Activated naive CD4-positive, alpha-beta T cell treated with anti-CD3 and anti-CD28 coated beads for 36 hours (primary cell): ENCODE measurements at regions not wholly inside any gene's neighbourhood (a gene's known extent, or its start where the extent isn't known, plus 50 kb on each side); places are given as distances from the start of the nearest gene placed in this dataset.

Experiments
- CTCF ChIA-PET: fragments of 350-600 bp; sonication (Branson Sonifier 250); formaldehyde crosslinking; loops from one replicate; lab custom pipeline; 2021; ENCODE audit warnings: antibody characterized with exemption; lab: Charles Lee
- DNase-seq: peaks from one replicate; pipeline ENCODE4 v3.0.0-alpha.2; 2020
- H3K27ac Mint-ChIP-seq: one replicate; pipeline ENCODE4 v1.8.0; 2021; ENCODE audit warnings: mild to moderate bottlenecking, mixed read lengths
- H3K27me3 Mint-ChIP-seq: one replicate; pipeline ENCODE4 v1.8.0; 2021; ENCODE audit warnings: low read depth, mixed read lengths
- H3K36me3 Mint-ChIP-seq: one replicate; pipeline ENCODE4 v1.8.0; 2021; ENCODE audit warnings: low read depth, mixed read lengths
- H3K4me1 Mint-ChIP-seq: one replicate; pipeline ENCODE4 v1.8.0; 2021; ENCODE audit warnings: low read depth, mixed read lengths
- H3K4me3 Mint-ChIP-seq: one replicate; pipeline ENCODE4 v1.8.0; 2021; ENCODE audit warnings: mild to moderate bottlenecking, moderate library complexity, mixed read lengths
- H3K9me3 Mint-ChIP-seq: one replicate; pipeline ENCODE4 v1.8.0; 2021; ENCODE audit warnings: mixed read lengths
- intact Hi-C: fragments of 100-400 bp; cut with micrococcal nuclease; formaldehyde crosslinking; loops from one replicate; pipeline ENCODE4 v1.15.1; 2023

DNA sequence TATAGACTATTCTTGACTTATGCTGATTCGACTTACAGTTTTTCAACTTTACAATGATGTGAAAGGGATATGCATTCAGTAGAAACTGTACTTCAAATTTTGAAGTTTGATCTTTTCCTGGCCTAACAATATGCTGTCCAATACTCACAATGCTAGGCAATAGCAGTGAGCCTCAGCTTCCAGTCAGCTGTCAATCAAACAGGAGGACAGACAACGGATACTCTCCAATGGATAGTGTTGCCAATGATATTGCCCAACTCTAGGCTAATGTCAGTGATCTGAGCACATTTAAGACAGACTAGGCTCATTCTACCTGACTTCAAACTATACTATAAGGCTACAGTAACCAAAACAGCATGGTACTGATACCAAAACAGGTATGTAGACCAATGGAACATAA lies 55.0 kb upstream of the ZNF280D start:
- intact Hi-C loops, result loop anchor here (10.0 kb wide), 1 partner anchor 324 kb away; the partner anchor contains the start of gene MNS1
- CTCF ChIA-PET, result no interaction called here
- peaks cover 11% of the 10 kb centered on the region for H3K4me1 Mint-ChIP-seq
- no peak overlapping the region for H3K27ac Mint-ChIP-seq
- no peak for DNase-seq
- H3K4me3 Mint-ChIP-seq, result no peak overlapping the region
- H3K36me3 Mint-ChIP-seq, result peaks cover 1% of the 10 kb centered on the region
- peaks cover 15% of the 10 kb centered on the region for H3K27me3 Mint-ChIP-seq
- peaks cover 16% of the 10 kb centered on the region for H3K9me3 Mint-ChIP-seq

- Mint-ChIP-seq H3K36me3 (no peaks in the 10 kb centered on the region), H3K4me3 (no peak overlapping the region), H3K9me3 (peaks cover 8% of the 10 kb centered on the region), H3K27me3 (peaks cover 6% of the 10 kb centered on the region), H3K4me1 (peaks cover 11% of the 10 kb centered on the region), H3K27ac (no peak overlapping the region)
- intact Hi-C loops, result loop anchor here (1.0 to 10.0 kb wide), 4 partner anchors 20 to 800 kb away; partner anchors contain the start of genes MNS1 and ZNF280D
- CTCF ChIA-PET, result interaction anchor here (0.6 kb wide), 1 partner anchor 945 kb away, joined by 5 read pairs; no protein-coding TSS in a partner anchor
- no peak for DNase-seq
These were observed 53.7 kb upstream of the ZNF280D start for GRCh38 chr15:56786966-56787365.

- H3K27ac Mint-ChIP-seq, result no peak overlapping the region
- CTCF ChIA-PET, result no interaction called here
- peaks cover 19% of the 10 kb centered on the region for H3K4me1 Mint-ChIP-seq
- H3K36me3 Mint-ChIP-seq, result no peaks in the 10 kb centered on the region
- intact Hi-C loops, result loop anchor here (10.0 kb wide), 1 partner anchor 319 kb away; the partner anchor contains the start of gene MNS1
- no peak for DNase-seq
- peaks cover 2% of the 10 kb centered on the region for H3K9me3 Mint-ChIP-seq
- no peak overlapping the region for H3K4me3 Mint-ChIP-seq
- peaks cover 8% of the 10 kb centered on the region for H3K27me3 Mint-ChIP-seq
These were observed 50.8 kb upstream of the ZNF280D start for GRCh38 chr15:56783857-56784661.

DNA sequence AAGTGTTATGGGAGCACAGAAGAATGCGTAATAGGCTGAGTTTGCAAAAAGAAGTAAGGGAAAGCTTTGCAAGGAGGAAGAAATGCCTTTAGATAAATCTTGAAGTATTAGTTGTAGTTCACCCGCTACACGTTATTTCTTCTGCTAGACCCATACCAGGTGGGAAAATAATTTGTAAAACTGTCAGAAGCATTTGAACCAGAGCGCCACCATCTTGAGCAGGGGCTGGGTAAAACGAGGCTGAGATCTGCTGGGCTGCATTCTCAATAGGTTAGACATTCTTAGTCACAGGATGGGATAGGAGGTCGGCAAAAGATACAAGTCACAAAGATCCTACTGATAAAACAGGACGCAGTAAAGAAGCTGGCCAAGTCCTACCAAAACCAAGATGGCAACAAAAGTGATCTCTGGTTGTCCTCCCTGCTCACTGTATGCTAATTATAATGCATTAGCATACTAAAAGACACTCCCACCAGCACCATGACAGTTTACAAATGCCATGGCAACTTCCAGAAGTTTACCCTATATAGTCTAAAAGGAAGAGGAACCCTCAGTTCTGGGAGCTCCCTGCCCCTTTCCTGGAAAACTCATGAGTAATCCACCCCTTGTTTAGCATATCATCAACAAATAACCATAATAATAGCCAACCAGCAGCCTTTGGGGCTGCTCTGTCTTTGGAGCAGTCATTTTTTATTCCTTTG lies 50.0 kb upstream of the ZNF280D start:
- Mint-ChIP-seq H3K27me3 (peaks cover 8% of the 10 kb centered on the region), H3K9me3 (no peaks in the 10 kb centered on the region), H3K4me1 (peaks cover 19% of the 10 kb centered on the region), H3K4me3 (no peak overlapping the region), H3K36me3 (no peaks in the 10 kb centered on the region), H3K27ac (no peak overlapping the region)
- CTCF ChIA-PET, result no interaction called here
- no peak for DNase-seq
- intact Hi-C loops, result loop anchor here (10.0 kb wide), 1 partner anchor 319 kb away; the partner anchor contains the start of gene MNS1
